ENCODE measurements at regions not wholly inside any gene's neighbourhood (a gene's known extent, or its start where the extent isn't known, plus 50 kb on each side); places are given as distances from the start of the nearest gene placed in this dataset.

GRCh38 chr5:72656331-72656730 lies 149.1 kb upstream of the ZNF366 start:
- TF ChIP-seq POLR2A (IDR thresholded peaks at IDR 0.05; ENCODE audit: extremely low read depth, insufficient read length) (no peak), CTCF (IDR thresholded peaks at IDR 0.05; ENCODE audit: low read depth, low read length) (no peak)
